Sigmoid colon (tissue), 6 donors: ENCODE measurements at regions not wholly inside any gene's neighbourhood (a gene's known extent, or its start where the extent isn't known, plus 50 kb on each side); places are given as distances from the start of the nearest gene placed in this dataset.

ENCODE experiments used
- DNase-seq: peaks from one replicate; pipeline ENCODE4 v3.0.0-alpha.2; 2019
- H3K27ac ChIP-seq, 4 donors: fragments of 200-600 bp; sonication (generic); one replicate each; pipeline ENCODE4 v1.5.1; 2016 to 2019; ENCODE audit warnings: mild to moderate bottlenecking in 1 of 4
- H3K27me3 ChIP-seq, 3 donors: fragments of 200-600 bp; sonication (generic); one replicate each; pipeline ENCODE4 v1.5.1; 2019; ENCODE audit warnings: mild to moderate bottlenecking in 1 of 3
- H3K36me3 ChIP-seq, 4 donors: fragments of 200-600 bp; sonication (generic); one replicate each; pipeline ENCODE4 v1.5.1; 2016 to 2019
- H3K4me1 ChIP-seq, 4 donors: fragments of 200-600 bp; sonication (generic); one replicate each; pipeline ENCODE4 v1.5.1; 2017 to 2019
- H3K4me3 ChIP-seq, 4 donors: fragments of 200-600 bp; sonication (generic); one replicate each; pipeline ENCODE4 v1.5.1; 2017 to 2019; ENCODE audit warnings: mild to moderate bottlenecking in 2 of 4, moderate library complexity in 1 of 4
- H3K9me3 ChIP-seq, 4 donors: fragments of 200-600 bp in 3 of 4; sonication (generic) in 3 of 4; one replicate each; pipeline versions ENCODE4 v1.5.1 to v1.6.1; 2013 to 2019
- EP300 ChIP-seq, 4 donors: sonication (generic); formaldehyde crosslinking; IDR thresholded peaks; one replicate each; pipeline ENCODE4 v1.6.1; 2017; ENCODE audit warnings: antibody characterized with exemption in 4 of 4
- POLR2A ChIP-seq, 2 donors: fragments of 450-650 bp; IDR thresholded peaks; one replicate each; pipeline ENCODE4 v1.6.1; 2016; ENCODE audit warnings: antibody characterized with exemption in 2 of 2, mild to moderate bottlenecking in 2 of 2, moderate library complexity in 2 of 2
- POLR2AphosphoS5 ChIP-seq, 4 donors: sonication (generic); formaldehyde crosslinking; IDR thresholded peaks; one replicate each; pipeline ENCODE4 v1.6.1; 2017; ENCODE audit warnings: antibody characterized with exemption in 4 of 4
- WGBS, 2 donors: extraction: QIAGEN DNeasy Blood & Tissue Kit; methylation state at CpG; one replicate each; pipeline ENCODE4 v1.1.7; 2013; 5-methylcytosine and 5-hydroxymethylcytosine counted together
- intact Hi-C: fragments of 100-400 bp; cut with DNase I; formaldehyde crosslinking; loops from one replicate; pipeline ENCODE4 v1.15.1; 2023
- TF ChIP-seq, protein P1 (sequence below), 4 experiments: fragments of 450-650 bp in 3 of 4; fragments of 200-600 bp in 1 of 4; IDR thresholded peaks; one replicate each; pipeline ENCODE4 v1.5.1; 2016 to 2019; ENCODE audit warnings: antibody characterized with exemption in 4 of 4, mild to moderate bottlenecking in 3 of 4, moderate library complexity in 2 of 4
- donor health status: healthy with polysubstance abuse.
- donor health status: healthy.

- Histone ChIP-seq H3K27me3 (peaks cover 0 to 4% (median 0%) of the 10 kb centered on the region in 3 donors), H3K36me3 (no peaks in the 10 kb centered on the region), H3K9me3 (no peaks in the 10 kb centered on the region), H3K4me1 (no peaks in the 10 kb centered on the region), H3K27ac (no peak overlapping the region), H3K4me3 (no peak overlapping the region)
- TF ChIP-seq POLR2A (IDR thresholded peaks at IDR 0.05) (no peak), POLR2AphosphoS5 (IDR thresholded peaks at IDR 0.05) (no peak), EP300 (IDR thresholded peaks at IDR 0.05) (no peak)
- TF ChIP-seq, protein P1, sequence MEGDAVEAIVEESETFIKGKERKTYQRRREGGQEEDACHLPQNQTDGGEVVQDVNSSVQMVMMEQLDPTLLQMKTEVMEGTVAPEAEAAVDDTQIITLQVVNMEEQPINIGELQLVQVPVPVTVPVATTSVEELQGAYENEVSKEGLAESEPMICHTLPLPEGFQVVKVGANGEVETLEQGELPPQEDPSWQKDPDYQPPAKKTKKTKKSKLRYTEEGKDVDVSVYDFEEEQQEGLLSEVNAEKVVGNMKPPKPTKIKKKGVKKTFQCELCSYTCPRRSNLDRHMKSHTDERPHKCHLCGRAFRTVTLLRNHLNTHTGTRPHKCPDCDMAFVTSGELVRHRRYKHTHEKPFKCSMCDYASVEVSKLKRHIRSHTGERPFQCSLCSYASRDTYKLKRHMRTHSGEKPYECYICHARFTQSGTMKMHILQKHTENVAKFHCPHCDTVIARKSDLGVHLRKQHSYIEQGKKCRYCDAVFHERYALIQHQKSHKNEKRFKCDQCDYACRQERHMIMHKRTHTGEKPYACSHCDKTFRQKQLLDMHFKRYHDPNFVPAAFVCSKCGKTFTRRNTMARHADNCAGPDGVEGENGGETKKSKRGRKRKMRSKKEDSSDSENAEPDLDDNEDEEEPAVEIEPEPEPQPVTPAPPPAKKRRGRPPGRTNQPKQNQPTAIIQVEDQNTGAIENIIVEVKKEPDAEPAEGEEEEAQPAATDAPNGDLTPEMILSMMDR (IDR thresholded peaks at IDR 0.05), result no peak
- intact Hi-C loops, result no loop called here
- DNase-seq, result no peak
Observed at GRCh38 chr21:37967036-37967435, 50.8 kb upstream of the KCNJ6 start.

GRCh38 chr21:37968744-37969143 is 52.5 kb upstream of the KCNJ6 start:
- WGBS, 2 donors, result 75 to 91% methylated on average over 3 of the region's 3 CpGs
- H3K27me3 ChIP-seq, result peaks cover 0 to 4% (median 0%) of the 10 kb centered on the region in 3 donors
- no peaks in the 10 kb centered on the region for H3K9me3 ChIP-seq
- TF ChIP-seq, protein P1 (IDR thresholded peaks at IDR 0.05), result no peak
- no peak for TF ChIP-seq POLR2A (IDR thresholded peaks at IDR 0.05)
- TF ChIP-seq POLR2AphosphoS5 (IDR thresholded peaks at IDR 0.05), result no peak
- TF ChIP-seq EP300 (IDR thresholded peaks at IDR 0.05), result no peak
- H3K27ac ChIP-seq, result no peak overlapping the region
- no peak for DNase-seq
- no peaks in the 10 kb centered on the region for H3K36me3 ChIP-seq
- no peak overlapping the region for H3K4me3 ChIP-seq
- H3K4me1 ChIP-seq, result no peaks in the 10 kb centered on the region
- intact Hi-C loops, result no loop called here

DNA sequence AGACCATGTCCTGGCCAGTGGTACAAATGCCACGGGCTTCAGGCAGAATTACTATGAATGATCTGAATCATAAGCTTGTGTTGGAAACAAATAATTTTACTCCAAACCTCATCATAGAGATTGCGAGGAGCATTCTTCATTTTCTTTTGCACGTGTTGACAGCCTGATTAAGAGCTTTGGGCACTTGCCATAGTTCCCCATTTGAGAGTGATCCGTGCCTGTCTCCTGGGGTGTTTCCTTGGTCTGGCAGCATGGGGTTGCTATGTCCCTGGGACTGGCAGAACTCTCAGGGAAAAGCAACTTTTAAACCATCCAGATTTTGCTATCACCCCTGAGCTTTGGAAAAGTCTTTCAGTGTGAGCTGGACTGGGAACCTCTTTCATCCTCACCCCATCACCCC is 54.3 kb upstream of the KCNJ6 start:
- WGBS, 2 donors, result 45 to 46% methylated on average over 4 of the region's 4 CpGs
- Histone ChIP-seq H3K4me3 (no peak overlapping the region), H3K27me3 (no peaks in the 10 kb centered on the region), H3K36me3 (no peaks in the 10 kb centered on the region), H3K4me1 (no peaks in the 10 kb centered on the region), H3K9me3 (no peaks in the 10 kb centered on the region), H3K27ac (no peak overlapping the region)
- intact Hi-C loops, result no loop called here
- DNase-seq, result no peak
- TF ChIP-seq POLR2AphosphoS5 (IDR thresholded peaks at IDR 0.05) (no peak), POLR2A (IDR thresholded peaks at IDR 0.05) (no peak), EP300 (IDR thresholded peaks at IDR 0.05) (no peak)
- TF ChIP-seq, protein P1 (IDR thresholded peaks at IDR 0.05), result no peak

DNA sequence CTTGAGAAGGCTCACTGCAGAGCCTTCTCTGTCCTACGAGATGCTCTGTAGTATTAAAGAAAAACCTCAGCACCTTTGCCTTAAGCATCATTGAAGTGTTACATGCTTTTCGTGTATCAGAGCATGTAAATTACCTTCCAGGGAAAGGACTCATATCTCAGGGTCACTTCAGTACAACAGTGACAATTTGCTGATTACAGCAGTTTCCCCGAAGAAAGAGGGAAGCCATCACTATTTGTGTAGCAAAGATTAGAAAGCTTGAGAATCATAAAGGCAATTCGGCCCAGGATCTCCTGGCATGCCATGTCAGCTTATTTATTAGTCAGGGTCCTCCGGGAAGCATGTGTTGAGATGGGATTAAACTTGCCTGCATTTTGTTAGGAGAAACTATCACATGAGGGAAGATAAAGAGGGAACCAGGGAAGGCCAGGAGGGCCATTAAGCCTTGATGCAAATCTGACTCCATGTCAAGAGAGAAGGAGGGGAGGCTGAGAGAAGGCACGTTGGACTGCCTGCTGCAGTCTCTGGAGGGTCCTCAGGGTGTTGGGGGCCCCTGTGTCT is 55.2 kb upstream of the KCNJ6 start:
- WGBS, 2 donors, result 51 to 72% methylated on average over 6 of the region's 6 CpGs
- Histone ChIP-seq H3K4me1 (no peaks in the 10 kb centered on the region), H3K27me3 (no peaks in the 10 kb centered on the region), H3K4me3 (no peak overlapping the region), H3K27ac (no peak overlapping the region), H3K36me3 (no peaks in the 10 kb centered on the region), H3K9me3 (no peaks in the 10 kb centered on the region)
- TF ChIP-seq EP300 (IDR thresholded peaks at IDR 0.05) (no peak), POLR2AphosphoS5 (IDR thresholded peaks at IDR 0.05) (no peak), POLR2A (IDR thresholded peaks at IDR 0.05) (no peak)
- TF ChIP-seq, protein P1 (IDR thresholded peaks at IDR 0.05), result no peak
- intact Hi-C loops, result no loop called here
- DNase-seq, result no peak

DNA sequence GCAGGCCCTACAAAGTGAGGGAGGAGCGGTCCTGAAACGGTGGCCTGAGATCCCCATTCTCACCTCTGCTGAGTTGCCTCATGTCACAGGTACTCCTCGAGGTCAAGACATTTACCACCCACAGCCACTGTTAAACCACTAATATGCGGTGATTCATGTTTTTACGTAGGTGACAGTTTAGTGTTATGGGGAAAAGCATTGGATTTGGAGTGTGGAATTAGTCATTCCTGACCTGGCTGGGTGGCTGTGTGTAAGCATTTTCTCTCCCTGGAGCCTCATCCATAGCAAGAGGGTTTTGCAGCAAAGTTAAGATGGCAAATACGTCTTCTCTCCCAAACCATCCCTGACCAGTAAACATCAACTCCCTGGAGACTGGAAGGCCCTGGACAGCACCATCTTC is 57.8 kb upstream of the KCNJ6 start:
- Histone ChIP-seq H3K4me1 (no peaks in the 10 kb centered on the region), H3K27me3 (no peaks in the 10 kb centered on the region), H3K27ac (no peak overlapping the region), H3K4me3 (no peak overlapping the region), H3K9me3 (no peaks in the 10 kb centered on the region), H3K36me3 (no peaks in the 10 kb centered on the region)
- DNase-seq, result no peak
- 82 to 86% methylated on average over 6 of the region's 6 CpGs for WGBS, 2 donors
- intact Hi-C loops, result no loop called here
- TF ChIP-seq POLR2AphosphoS5 (IDR thresholded peaks at IDR 0.05), result no peak
- no peak for TF ChIP-seq POLR2A (IDR thresholded peaks at IDR 0.05)
- TF ChIP-seq, protein P1 (IDR thresholded peaks at IDR 0.05), result no peak
- TF ChIP-seq EP300 (IDR thresholded peaks at IDR 0.05), result no peak
